Psoas muscle (tissue), 7 donors: ENCODE measurements at regions not wholly inside any gene's neighbourhood (a gene's known extent, or its start where the extent isn't known, plus 50 kb on each side); places are given as distances from the start of the nearest gene placed in this dataset.

Experiments used
- ATAC-seq, 4 donors: fragments of 200-7000 bp; cut with Tn5 transposase; one replicate each; pipeline ENCODE4 v1.9.1; 2020; ENCODE audit warnings: moderate library complexity in 3 of 4, mild to moderate bottlenecking in 2 of 4
- DNase-seq, 2 donors: peaks; one replicate each; pipeline ENCODE4 v3.0.0-alpha.2; 2020
- H3K27ac ChIP-seq: fragments of 200-600 bp; one replicate; pipeline ENCODE4 v1.8.0; 2022
- H3K27me3 ChIP-seq, 3 donors: fragments of 200-600 bp in 1 of 3; one replicate each; pipeline versions ENCODE4 v1.6.1 to v1.8.0; 2013 to 2022; ENCODE audit warnings: low read length in 2 of 3, mild to moderate bottlenecking in 2 of 3, moderate library complexity in 1 of 3; ENCODE audit not compliant: insufficient read depth in 3 of 3
- H3K36me3 ChIP-seq, 2 donors: fragments of 200-600 bp in 1 of 2; one replicate each; pipeline versions ENCODE4 v1.6.1 to v1.8.0; 2013 to 2022; ENCODE audit warnings: low read depth in 1 of 2, mild to moderate bottlenecking in 1 of 2, moderate library complexity in 1 of 2; ENCODE audit not compliant: insufficient read depth in 1 of 2
- H3K4me1 ChIP-seq: fragments of 200-600 bp; one replicate; pipeline ENCODE4 v1.8.0; 2022
- H3K4me3 ChIP-seq: fragments of 200-600 bp; one replicate; pipeline ENCODE4 v1.8.0; 2022; ENCODE audit warnings: mild to moderate bottlenecking
- H3K9me3 ChIP-seq: fragments of 200-600 bp; one replicate; pipeline ENCODE4 v1.8.0; 2022
- CTCF ChIP-seq: fragments of 200-600 bp; IDR thresholded peaks from one replicate; pipeline ENCODE4 v1.8.0; 2022; ENCODE audit warnings: antibody characterized with exemption
- WGBS, 3 donors: extraction: QIAGEN DNeasy Blood & Tissue Kit; methylation state at CpG; one replicate each; pipeline versions ENCODE4 v1.1.6 to v1.1.7; 2013; 5-methylcytosine and 5-hydroxymethylcytosine counted together
- intact Hi-C, 2 donors: fragments of 100-400 bp; cut with DNase I; formaldehyde crosslinking; loops; one replicate each; pipeline versions ENCODE4 v1.11.0 to v1.14.2; 2022
- donor health status: healthy with polysubstance abuse.
- donor health status: DM: no; HTN: no; CAD: no; lungs with moderate emphysema.
- donor health status: Bipolar disorder and iron deficiency.
- donor health status: healthy.
- donor health status: DM: yes; HTN: yes; CAD: no.
- donor health status: DM: no; HTN: no; CAD: no.
- donor health status: DM: yes; HTN: yes; CAD: no.

GRCh38 chr2:120637847-120638246 is 97.8 kb upstream of the GLI2 start:
- no peaks in the 10 kb centered on the region for H3K9me3 ChIP-seq
- no peaks in the 10 kb centered on the region for H3K4me1 ChIP-seq
- TF ChIP-seq CTCF, result no peak
- no peak overlapping the region for H3K4me3 ChIP-seq
- no peaks in the 10 kb centered on the region for H3K36me3 ChIP-seq
- H3K27ac ChIP-seq, result no peak overlapping the region
- intact Hi-C loops, result no loop called here
- 92 to 99% (median 93%) methylated on average over 5 of the region's 5 CpGs for WGBS, 3 donors
- DNase-seq (no peak), ATAC-seq (no peak)
- no peaks in the 10 kb centered on the region for H3K27me3 ChIP-seq

GRCh38 chr2:120638450-120638849 is 97.2 kb upstream of the GLI2 start:
- H3K27ac ChIP-seq, result no peak overlapping the region
- no peaks in the 10 kb centered on the region for H3K27me3 ChIP-seq
- intact Hi-C loops, result no loop called here
- ATAC-seq (no peak), DNase-seq (no peak)
- no peaks in the 10 kb centered on the region for H3K9me3 ChIP-seq
- no peak for TF ChIP-seq CTCF
- H3K36me3 ChIP-seq, result no peaks in the 10 kb centered on the region
- H3K4me1 ChIP-seq, result no peaks in the 10 kb centered on the region
- 93 to 96% (median 95%) methylated on average over 4 of the region's 4 CpGs for WGBS, 3 donors
- H3K4me3 ChIP-seq, result no peak overlapping the region

GRCh38 chr2:120641366-120641771 is 94.3 kb upstream of the GLI2 start:
- Histone ChIP-seq H3K4me1 (no peaks in the 10 kb centered on the region), H3K9me3 (no peaks in the 10 kb centered on the region), H3K36me3 (no peaks in the 10 kb centered on the region), H3K27ac (no peak overlapping the region), H3K27me3 (no peaks in the 10 kb centered on the region), H3K4me3 (no peak overlapping the region)
- WGBS, 3 donors, result 40 to 70% (median 47%) methylated on average over 5 of the region's 5 CpGs
- peak in 3 of 4 donors; percentile 49 to 66 (median 50) for ATAC-seq
- intact Hi-C loops, result no loop called here
- no peak for TF ChIP-seq CTCF
- DNase-seq, result no peak

- no peak for ATAC-seq
- Histone ChIP-seq H3K4me3 (no peak overlapping the region), H3K9me3 (no peaks in the 10 kb centered on the region), H3K4me1 (no peaks in the 10 kb centered on the region), H3K27me3 (no peaks in the 10 kb centered on the region), H3K36me3 (no peaks in the 10 kb centered on the region), H3K27ac (no peak overlapping the region)
- 64 to 78% (median 65%) methylated on average over 4 of the region's 4 CpGs for WGBS, 3 donors
- intact Hi-C loops, result no loop called here
- DNase-seq, result no peak
- TF ChIP-seq CTCF, result no peak
Measured at GRCh38 chr2:120642646-120643045, 93.0 kb upstream of the GLI2 start.

- Histone ChIP-seq H3K4me3 (no peak overlapping the region), H3K27ac (no peak overlapping the region), H3K9me3 (peaks cover 8% of the 10 kb centered on the region), H3K36me3 (no peaks in the 10 kb centered on the region), H3K27me3 (no peaks in the 10 kb centered on the region), H3K4me1 (no peaks in the 10 kb centered on the region)
- intact Hi-C loops, result no loop called here
- TF ChIP-seq CTCF, result no peak
- no peak for DNase-seq
- ATAC-seq, result no peak
- WGBS, 3 donors, result 80 to 89% (median 88%) methylated on average over 3 of the region's 3 CpGs
Measured at GRCh38 chr2:120646994-120647393, 88.7 kb upstream of the GLI2 start.
